GM18907 (cell line): ENCODE measurements at regions not wholly inside any gene's neighbourhood (a gene's known extent, or its start where the extent isn't known, plus 50 kb on each side); places are given as distances from the start of the nearest gene placed in this dataset.

Experiments used
- ATAC-seq: cut with Tn5 transposase; IDR thresholded peaks from one replicate; pipeline ENCODE4 v1.9.1; 2021; ENCODE audit warnings: mild to moderate bottlenecking, moderate library complexity; ENCODE audit not compliant: unreplicated experiment

GRCh38 chr6:103707596-103708325 lies 1152.0 kb downstream of the HACE1 start:
- ATAC-seq: no peak

DNA sequence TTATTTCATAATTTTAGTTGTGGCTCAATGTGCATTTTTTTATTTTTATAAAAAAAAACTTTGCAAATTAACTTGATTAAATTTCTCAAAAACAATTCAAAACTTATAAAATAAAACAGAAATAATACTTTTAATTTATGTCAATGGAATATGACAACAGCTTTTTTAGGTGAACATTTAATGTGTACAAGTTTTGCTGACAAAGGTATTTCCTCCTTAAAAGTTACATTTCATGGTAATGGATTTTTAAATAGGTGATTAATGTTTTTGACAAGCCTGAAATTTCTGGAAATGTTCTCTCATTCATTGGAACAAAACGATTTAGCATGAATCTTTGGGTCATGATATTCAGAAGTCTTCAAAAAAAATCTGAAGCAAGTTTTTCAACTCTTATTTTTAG lies 1160.0 kb downstream of the HACE1 start:
- ATAC-seq: no peak

DNA sequence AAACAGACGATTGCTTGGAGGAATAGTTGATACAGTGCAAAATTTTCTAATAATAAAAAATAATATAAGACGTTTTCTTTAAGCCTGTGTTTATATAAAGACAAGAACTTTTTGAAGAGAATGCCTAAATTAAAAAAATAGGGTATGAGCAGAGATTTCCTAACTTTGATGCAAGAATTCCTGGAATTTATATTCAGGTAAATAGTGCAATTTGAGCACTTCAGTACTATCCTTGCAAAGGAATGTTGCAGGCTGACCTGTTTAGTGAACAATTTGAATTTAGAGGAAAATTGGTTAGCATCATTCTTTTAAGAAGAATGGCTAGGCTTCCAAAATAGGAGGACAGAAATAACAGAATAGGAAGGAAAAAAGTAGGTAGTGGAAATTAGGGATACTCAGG lies 1172.3 kb downstream of the HACE1 start:
- no peak for ATAC-seq

- ATAC-seq: no peak
Observed at GRCh38 chr6:103680116-103680515, 1179.6 kb downstream of the HACE1 start.

DNA sequence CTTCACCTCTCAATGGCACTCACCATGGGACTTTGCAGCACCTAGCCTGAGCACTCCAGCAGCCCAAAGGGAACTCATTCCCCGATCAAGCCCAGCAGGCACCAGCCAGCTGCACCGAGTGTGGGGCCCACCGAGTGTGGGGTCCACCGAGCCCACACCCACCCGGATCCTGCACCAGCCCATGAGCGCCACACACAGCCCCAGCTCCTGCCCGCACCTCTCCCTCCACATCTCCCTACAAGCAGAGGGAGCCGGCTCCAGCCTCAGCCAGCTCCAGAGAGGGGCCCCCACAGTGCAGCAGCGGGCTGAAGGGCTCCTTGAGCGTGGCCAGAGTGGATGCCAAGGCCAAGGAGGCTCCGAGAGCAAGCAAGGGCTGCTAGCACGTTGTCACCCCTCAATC lies 1182.4 kb downstream of the HACE1 start:
- ATAC-seq: no peak

DNA sequence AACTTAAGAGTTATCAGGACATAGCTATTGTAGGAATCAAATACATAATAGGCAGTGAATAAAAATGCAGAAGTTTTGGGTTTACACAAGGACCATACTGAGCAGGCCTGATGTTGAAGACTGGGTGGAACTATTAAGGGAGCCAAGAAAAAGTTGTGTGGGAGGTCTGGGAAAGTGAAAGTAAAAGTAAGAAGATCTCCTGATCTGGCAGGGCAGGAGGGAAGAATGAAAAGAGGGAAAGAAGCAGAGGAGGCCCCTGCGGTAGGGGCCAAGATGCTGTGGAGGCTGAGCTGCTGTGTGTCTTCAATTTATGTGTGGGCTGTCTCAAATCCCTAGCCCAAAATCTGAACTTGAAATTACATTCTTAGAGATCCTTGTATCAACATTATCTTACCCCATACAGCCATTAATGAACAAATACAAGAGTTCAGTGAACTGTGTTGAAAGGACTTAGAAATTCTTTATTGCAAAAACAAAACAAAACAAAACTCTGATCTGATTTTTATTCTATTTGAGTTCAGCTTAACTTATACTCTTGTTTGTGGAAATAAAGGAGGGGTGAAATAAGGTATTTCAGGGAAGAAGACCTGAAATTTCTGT lies 1183.8 kb downstream of the HACE1 start:
- no peak for ATAC-seq

- ATAC-seq: no peak
Observed at GRCh38 chr6:103674790-103675189, 1184.9 kb downstream of the HACE1 start.

GRCh38 chr6:103672169-103672568 lies 1187.5 kb downstream of the HACE1 start:
- ATAC-seq: no peak

DNA sequence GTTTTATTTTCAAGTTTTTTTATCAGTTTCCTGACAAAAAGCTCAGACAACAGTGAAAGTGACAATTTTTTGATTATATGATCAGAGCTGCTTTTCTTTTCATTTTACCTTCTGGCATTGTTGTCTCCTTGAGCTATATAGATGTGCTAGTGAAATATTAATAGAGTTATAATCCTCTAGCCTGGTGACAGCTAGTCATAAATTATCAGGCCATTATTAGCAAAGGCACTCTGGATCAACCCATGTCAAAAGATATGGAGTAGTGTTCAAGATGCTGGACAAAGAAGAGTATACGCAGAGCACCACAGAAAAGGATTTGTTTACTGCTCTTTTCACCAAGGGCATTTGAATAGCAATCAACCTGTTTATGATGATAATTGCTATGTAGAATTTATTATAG lies 1230.1 kb downstream of the HACE1 start:
- no peak for ATAC-seq

DNA sequence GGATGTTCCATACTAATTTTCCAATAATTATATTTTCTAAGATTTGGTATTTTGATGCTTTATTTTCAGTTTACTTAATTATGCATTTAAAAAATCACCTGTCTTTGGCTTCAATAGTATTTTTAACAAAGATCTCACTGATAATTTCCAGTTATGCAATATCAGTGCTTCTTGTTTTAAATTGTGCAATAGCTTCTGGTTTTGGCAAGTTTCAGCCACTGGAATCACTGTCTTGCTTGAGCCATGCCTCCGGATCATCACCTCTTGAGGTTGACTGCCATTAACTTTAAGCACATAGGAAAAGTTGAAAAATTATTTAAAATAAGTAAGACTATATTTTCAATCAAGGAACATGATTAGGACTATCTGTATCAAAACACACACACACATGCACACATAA lies 1242.1 kb downstream of the HACE1 start:
- no peak for ATAC-seq

- no peak for ATAC-seq
Observed at GRCh38 chr6:103587722-103588121, 1272.0 kb downstream of the HACE1 start.

GRCh38 chr6:103578115-103578514 lies 1281.6 kb downstream of the HACE1 start:
- no peak for ATAC-seq

DNA sequence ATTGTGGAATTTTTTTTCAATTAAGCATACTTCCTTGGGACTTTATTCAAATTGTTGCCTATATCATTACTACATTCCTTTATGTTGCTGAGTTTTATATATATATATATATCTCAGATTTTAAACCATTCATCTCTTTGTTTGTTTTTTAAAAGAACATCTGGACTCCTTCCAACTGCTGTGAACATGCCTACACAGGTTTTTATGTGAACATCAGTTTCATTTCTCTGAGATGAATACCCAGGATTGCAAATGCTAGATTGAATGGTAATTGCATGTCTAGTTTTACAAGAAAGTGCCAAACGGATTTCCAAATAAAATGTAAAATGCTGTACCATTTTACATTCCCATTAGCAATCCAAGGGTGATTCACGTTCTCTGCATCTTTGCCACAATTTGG lies 1289.3 kb downstream of the HACE1 start:
- no peak for ATAC-seq

DNA sequence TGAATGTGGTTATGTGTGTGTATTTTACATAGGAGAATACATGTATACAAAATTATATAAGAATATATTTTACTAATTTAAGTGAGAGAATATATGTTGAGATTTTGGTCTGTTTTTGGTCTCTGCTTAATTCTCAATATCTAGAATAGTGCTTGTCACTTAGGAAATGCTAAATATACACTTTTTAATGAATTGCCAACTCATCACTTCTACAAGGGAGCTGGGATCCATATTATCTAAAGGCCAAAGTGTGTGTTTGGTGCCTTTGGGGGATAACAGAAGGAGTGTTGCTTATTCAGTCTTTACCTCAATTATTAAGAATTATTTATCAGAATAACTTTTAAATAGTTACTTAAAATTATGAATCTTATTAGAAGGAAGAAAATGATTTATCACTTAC lies 1304.8 kb downstream of the HACE1 start:
- ATAC-seq: no peak

GRCh38 chr6:103538381-103538780 lies 1321.3 kb downstream of the HACE1 start:
- ATAC-seq: no peak

GRCh38 chr6:103534814-103535213 lies 1324.9 kb downstream of the HACE1 start:
- ATAC-seq: no peak

DNA sequence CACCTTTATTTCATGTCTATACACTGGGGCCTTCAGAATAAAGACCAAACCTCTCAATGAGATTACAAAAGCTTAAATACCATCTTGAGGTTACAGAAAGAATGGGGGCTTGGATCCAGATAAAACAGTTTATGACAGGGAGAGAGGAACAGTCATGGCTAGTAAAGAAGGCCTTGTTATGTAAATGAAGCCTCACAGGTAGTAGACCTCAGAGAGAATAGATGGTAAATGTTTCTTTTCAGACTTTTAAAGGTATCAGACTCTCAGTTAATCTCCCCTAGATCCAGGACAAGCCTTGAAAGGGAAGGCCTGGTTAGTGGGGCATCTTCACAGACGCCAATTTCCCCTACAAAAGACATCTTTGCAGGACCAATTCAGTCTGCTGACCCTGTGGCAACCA lies 1325.6 kb downstream of the HACE1 start:
- ATAC-seq: no peak

DNA sequence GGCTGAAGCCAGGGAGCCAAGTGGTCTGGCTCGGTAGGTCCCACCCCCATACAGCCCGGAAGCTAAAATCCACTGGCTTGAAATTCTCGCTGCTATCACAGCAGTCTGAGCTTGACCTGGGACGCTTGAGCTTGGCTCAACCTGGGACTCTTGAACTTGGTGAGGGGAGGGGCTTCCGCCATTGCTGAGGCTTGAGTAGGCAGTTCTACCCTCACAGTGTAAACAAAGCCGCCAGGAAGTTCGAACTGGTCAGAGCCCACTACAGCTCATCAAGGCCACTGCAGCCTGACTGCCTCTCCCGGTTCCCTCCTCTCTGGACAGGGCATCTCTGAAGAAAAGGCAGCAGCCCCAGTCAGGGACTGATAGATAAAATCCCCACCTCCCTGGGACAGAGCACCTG lies 1337.7 kb downstream of the HACE1 start:
- ATAC-seq: no peak

GRCh38 chr6:103516336-103516735 lies 1343.4 kb downstream of the HACE1 start:
- no peak for ATAC-seq

DNA sequence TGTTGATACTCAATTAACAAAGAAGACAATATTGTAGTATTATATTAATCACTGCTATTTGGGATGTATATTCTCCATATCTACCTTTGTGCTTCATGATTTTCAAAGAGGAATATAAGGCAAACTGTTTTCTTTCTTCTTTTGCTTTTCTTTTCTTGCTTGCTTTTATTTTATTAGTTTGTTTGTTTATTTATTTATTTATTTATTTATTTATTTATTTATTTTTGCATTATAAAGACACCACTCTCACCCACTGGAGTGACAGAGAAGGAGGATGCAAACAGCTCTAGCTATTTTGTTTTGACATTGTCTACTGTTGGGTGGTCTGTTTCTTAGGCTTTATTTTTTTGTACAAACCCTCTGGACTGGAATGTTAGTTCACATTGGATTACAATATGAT lies 1352.7 kb downstream of the HACE1 start:
- ATAC-seq: no peak

- no peak for ATAC-seq
Observed at GRCh38 chr6:103505155-103505518, 1354.6 kb downstream of the HACE1 start.

GRCh38 chr6:103504501-103505154 lies 1355.1 kb downstream of the HACE1 start:
- no peak for ATAC-seq
